Limb (tissue), 2 donors: ENCODE measurements at regions not wholly inside any gene's neighbourhood (a gene's known extent, or its start where the extent isn't known, plus 50 kb on each side); places are given as distances from the start of the nearest gene placed in this dataset.
"Not testable (repeated sequence)": the region's sequence is repeated elsewhere in the genome, so short reads cannot be mapped to it uniquely, and the experiment has no call there.

ENCODE experiments used
- DNase-seq, 2 donors: peaks; one replicate each; pipeline ENCODE4 v3.0.0-alpha.2; 2016; ENCODE audit errors: extremely low spot score in 2 of 2

DNA sequence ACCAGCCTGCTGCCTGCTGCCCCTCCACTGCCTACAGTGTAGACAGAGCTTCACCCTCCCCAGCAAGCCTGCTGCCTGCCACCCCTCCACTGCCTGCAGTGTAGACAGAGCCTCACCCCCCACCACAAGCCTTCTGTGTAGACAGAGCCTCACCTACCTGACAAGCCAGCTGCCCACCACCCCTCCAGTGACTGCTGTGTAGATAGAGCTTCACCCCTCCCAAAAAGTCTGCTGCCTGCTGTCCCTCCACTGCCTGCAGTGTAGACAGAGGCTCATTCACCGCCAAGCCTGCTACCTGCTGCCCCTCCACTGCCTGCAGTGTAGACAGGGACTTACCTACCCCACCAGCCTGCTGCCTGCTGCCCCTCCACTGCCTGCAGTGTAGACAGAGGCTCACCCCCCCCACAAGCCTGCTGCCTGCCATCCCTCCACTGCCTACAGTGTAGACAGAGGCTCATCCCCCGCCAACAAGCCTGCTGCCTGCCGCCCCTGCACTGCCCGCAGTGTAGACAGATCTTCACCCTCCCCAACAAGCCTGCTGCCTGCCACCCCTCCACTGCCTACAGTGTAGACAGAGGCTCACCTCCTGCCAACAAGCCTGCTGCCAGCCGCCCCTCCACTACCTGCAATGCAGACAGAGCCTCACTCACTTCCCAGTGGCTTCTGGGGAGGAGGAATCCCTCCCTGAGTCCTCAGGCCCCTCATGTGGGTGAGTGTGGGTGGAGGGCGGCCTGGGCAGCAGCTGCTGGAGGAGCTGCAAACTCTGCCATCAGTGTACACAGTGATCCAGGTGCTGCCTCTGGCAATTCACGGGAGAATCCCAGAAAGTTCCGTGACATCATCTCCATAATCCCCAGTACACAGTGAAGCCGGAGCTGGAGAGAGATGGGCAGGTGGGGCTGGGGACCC lies 140.9 kb downstream of the DLL1 start:
- peak in 1 of 2 donors; percentile 27 for DNase-seq

DNA sequence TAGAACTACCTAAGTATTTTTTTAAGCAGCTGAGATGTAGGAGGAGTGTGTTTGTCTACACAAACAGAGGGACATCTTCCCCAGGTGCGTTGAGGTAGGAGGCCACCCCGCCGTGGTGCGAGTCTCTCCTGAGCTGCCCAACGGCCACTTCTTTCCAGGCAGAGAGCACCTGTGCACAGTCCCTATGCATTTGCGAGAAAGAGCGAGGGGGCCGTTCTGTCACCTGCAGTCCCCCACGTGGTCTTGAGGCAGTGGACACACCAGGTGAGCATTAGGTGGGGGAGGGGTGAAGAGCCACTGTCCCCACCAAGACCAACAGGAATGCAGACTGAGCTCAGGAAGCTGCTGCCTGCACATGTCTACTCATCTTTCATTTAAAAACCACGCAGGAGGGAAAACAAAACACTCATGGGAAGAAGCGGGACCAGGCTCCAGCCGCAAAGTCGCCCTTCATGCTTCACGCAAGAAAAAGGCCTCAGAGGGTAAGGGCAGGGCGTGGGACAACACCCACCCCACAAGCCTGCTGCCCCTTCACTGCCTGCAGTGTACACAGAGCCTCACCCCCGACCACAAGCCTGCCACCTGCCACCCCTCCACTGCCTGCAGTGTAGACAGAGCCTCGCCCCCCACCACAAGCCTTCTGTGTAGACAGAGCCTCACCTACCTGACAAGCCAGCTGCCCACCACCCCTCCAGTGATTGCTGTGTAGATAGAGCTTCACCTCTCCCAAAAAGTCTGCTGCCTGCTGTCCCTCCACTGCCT lies 142.0 kb downstream of the DLL1 start:
- no peak for DNase-seq

DNA sequence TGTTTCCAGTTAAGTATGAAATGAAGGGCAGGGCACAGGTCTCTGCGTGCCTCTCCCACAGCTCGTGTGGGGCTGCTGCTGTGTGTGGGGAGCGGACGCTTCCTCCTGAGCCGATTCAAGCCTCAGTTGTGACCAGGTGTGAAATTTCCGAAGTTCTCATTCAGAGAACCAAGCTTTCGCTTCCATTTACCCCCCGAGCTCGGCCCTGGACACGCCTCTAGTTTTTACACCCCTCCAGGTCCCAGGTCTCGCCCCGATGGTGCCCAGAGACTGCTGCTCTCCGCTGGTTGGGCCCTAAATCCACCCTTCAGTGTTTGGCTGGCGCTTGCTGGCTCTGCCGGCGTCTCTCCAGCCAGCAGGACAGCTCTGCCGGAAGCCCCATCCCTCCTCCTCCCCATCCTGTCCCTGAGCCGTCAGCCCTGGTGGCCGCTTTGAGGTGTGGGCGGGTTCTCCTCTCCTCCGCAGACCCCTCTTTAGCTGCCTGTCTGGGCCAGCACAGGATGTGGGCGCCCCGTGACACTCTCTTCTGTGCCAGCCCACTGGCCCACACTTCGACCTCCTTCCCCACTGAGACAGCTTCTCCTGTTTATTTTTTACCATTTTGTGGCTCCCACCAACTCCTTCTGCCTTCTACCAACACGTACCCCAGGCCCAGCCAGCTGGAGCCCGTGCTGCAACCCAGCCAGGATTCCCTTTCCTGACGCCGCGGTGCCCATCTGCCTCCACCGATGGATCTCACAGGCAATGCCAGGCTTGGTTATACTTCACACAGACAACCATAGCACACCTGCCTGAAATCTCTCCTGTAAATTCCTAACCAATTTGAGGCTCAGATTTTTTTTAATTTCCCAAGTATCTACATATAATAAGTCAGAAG lies 142.8 kb downstream of the DLL1 start:
- DNase-seq = peak in 1 of 2 donors; percentile 38

DNA sequence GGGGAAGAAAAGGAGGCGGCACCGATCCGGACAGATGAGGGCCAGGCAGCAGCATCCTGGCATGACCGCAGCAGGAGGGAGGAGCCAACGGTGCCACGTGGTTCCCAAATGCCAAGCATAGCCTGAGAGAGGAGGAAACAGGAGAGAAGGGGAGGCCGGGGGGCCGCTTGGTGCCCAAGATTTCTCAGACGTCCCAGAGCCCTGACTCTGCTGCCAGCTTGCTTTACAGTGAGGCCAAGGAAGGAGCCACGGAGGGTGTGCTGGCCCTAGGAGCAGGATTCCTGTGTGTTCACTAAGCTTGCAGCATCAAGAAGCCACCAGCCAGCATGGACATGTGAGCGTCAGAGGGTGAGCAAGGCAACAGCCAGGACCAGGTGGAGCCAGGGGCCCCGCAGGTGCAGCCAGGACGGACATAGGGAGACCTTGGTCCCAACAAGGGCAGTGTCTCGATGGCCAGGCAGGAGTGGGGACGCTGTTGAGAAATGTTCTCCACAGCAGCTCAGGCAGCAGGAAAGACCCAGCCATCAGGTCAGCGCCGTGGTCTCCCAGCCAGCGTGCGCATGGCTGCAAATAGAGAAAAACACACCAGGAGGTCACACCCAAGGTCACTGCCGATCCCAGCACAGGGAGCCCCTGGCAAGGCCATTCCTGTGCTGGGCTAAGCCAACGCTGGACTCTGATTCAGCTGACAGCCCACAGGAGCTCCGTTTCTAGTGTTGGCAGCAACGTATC lies 143.7 kb downstream of the DLL1 start:
- DNase-seq = peak in 1 of 2 donors; percentile 30

DNA sequence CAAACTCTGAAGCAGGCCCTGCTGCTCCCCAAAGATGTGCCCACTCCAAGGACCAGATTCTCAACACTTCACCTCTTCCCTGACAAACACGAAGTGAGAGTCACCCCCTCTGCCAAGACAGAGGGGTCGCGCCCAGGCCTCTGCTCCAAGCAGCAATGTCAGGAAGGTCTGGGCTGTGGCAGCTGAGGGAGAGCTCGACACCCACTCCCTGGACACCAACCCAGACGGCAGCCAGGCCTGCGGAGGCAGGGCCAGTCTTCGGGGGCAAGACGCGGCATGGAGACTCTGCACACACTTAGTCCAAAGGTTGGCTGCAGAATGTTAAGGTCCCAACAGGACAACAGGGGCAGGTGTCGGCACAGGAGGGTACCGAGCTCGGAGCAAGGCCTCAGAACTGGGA lies 144.2 kb downstream of the DLL1 start:
- no peak for DNase-seq

DNA sequence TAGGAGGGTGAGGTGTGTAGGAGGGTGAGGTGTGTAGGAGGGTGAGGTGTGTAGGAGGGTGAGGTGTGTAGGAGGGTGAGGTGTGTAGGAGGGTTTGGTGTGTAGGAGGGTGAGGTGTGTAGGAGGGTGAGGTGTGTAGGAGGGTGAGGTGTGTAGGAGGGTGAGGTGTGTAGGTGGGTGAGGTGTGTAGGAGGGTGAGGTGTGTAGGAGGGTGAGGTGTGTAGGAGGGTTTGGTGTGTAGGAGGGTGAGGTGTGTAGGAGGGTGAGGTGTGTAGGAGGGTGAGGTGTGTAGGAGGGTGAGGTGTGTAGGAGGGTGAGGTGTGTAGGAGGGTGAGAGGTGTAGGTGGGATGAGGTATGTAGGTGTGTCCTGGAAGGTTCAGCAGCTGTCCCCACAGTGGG lies 144.7 kb downstream of the DLL1 start:
- peak in 1 of 2 donors; percentile 0 for DNase-seq

DNA sequence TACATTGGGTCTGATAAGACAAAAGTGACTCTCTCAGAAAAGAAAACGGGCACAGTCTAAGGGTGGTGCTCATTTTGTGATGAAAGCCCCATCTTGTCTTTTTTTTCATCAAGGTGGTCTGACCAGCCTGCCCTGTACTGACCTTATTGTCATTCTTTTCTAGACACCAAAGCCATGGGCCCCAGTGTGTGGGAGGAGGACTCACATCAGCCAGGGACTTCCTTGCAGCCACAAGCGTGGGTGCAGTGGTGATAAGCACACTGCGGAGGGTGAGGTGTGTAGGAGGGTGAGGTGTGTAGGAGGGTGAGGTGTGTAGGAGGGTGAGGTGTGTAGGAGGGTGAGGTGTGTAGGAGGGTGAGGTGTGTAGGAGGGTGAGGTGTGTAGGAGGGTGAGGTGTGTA lies 145.2 kb downstream of the DLL1 start:
- not testable (repeated sequence) for DNase-seq

DNA sequence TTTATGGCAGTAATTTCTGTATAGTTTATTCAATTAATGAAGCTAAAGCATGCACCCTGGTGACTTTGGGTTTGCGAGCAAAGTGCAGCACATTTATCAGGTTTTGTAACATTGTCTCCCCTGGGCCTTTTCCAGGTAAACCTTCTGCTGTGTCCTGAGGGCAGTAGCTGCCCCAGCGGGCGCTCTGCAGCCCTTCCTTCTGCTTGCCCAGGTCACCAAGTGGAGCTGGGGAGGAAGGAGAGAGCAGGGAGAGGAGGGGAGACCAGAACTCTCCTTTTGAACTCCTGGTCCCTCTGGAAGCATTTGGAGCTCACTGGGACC lies 145.6 kb downstream of the DLL1 start:
- DNase-seq = no peak

DNA sequence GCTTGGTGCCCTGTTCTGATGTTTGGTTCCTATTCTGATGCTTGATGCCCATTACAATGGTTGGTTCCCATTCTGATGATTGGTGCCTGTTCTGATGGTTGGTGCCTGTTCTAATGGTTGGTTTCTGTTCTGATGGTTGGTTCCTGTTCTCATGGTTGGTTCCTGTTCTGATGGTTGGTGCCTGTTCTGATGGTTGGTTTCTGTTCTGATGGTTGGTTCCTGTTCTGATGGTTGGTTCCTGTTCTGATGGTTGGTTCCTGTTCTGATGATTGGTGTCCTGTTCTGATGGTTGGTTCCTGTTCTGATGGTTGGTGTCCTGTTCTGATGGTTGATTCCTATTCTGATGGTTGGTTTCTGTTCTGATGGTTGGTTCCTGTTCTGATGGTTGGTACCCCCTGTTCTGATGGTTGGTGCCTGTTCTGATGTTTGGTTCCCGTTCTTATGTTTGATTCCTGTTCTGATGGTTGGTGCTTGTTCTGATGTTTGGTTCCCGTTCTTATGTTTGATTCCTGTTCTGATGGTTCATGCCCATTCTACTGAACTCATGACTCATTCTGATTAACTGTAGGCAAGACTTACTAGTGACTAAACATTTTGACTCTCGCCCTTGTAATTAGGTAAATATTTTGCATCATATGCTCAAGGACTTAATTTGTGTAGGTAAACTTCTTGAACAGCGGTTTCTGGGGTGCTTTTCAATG lies 146.2 kb downstream of the DLL1 start:
- peak in 1 of 2 donors; percentile 3 for DNase-seq

DNA sequence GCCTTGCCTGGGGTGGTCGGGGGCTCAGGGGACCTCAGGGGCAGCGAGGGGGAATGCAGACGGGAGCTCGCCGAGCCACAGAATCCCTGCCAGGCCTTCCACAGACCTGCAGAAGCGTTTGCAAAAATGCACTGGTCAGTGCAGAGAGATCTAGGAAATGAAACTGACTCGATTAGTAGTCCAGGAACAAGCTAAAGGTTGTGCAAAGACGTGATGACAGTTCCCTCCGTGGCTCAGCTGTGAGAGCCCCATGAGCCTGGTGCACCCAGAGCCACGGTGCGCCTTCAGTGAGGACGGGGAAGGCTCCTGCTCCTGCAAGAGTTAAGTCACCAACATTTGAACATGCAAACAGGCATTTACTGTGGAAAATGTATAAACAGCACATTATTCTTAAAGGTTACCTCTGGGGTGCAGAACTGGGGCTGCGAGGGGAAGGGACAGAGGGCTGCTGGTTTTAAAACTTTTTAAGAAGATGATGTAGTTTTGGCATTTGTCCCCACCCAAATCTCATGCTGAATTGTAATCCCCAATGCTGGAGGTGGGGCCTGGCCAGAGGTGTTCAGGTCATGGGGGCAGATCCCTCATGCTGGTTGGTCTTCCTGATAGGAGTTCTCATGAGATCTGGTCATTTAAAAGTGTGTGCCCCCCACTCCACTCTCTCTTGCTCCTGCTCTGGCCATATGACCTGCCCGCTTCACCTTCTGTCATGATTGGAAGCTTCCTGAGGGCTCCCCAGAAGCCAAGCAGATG lies 147.3 kb downstream of the DLL1 start:
- DNase-seq = peak in 1 of 2 donors; percentile 14

DNA sequence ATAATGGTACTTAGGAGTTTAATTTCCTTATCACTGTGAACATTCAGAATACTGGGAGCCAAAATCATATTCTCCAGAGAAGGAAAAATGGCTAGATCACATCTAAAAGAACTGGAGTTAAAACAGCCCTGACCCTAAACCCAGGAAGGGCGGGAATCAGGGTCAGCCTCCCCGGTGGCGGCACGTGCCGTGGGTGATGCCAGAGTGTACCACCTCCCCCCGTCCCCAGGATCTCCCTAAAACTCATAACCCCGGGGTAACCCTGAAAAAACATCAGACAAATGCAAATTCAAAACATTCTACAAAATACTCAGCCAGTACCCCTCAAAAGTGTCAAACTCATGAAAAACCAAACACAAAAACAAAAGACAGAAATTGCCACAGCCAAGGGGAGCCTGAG lies 148.3 kb downstream of the DLL1 start:
- DNase-seq = peak in 1 of 2 donors; percentile 1

DNA sequence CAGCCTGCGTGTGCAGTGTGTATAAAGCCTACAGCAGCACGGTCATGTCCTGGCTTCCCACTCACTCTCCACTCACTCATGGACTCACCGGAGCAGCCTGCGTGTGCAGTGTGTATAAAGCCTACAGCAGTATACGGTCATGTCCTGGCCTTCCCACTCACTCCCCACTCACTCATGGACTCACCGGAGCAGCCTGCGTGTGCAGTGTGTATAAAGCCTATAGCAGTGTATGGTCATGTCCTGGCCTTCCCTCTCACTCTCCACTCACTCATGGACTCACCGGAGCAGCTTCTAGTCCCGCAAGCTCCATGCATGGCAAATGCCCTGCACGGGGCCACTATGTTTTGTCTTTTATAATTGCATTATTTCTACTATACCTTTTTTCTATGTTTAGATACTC lies 149.8 kb downstream of the DLL1 start:
- peak in 1 of 2 donors; percentile 5 for DNase-seq

DNA sequence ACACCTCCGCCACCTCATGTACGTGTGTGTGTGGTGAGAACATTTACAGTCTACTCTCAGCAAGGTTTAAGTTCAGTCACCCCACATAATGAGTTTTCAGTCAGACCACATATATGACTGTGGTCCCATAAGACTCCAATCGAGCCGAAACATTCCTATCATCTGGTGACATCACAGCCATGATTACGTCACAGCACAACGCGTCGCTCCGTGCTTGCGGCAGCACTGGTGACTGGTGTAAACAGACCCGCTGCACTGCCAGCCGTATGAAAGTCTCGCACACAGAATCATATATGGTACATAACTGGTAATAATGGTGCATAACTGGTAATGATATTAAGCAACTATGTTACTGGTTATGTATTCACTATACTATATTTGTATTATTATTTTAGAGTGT lies 150.7 kb downstream of the DLL1 start:
- DNase-seq = peak in 1 of 2 donors; percentile 1

DNA sequence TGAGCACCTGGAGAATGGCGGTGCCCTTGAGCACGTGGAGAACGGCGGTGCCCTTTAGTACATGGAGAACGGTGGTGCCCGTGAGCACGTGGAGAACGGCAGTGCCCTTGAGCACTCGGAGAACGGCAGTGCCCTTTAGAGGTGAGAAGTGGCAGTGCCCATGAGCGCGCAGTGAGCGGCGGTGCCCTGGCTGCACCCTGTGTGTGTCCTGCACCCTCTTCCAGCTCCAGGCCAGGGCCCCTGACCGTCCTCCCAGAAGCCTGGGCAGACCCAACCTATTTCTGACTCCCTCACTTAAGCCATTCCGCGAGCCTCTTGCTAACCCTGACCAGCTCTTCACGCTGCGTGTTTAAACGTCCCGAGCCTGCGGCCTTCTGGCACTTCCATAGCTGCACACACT lies 151.3 kb downstream of the DLL1 start:
- DNase-seq = peak in 1 of 2 donors; percentile 16

DNA sequence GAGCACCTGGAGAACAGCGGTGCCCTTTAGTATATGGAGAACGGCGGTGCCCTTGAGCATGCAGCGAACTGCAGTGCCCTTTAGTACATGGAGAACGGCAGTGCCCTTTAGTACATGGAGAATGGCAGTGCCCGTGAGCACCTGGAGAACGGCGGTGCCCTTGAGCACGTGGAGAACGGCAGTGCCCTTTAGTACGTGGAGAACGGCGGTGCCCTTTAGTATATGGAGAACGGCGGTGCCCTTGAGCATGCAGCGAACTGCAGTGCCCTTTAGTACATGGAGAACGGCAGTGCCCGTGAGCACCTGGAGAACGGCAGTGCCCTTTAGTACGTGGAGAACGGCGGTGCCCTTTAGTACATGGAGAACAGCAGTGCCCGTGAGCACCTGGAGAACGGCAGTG lies 151.8 kb downstream of the DLL1 start:
- DNase-seq = peak in 1 of 2 donors; percentile 2

DNA sequence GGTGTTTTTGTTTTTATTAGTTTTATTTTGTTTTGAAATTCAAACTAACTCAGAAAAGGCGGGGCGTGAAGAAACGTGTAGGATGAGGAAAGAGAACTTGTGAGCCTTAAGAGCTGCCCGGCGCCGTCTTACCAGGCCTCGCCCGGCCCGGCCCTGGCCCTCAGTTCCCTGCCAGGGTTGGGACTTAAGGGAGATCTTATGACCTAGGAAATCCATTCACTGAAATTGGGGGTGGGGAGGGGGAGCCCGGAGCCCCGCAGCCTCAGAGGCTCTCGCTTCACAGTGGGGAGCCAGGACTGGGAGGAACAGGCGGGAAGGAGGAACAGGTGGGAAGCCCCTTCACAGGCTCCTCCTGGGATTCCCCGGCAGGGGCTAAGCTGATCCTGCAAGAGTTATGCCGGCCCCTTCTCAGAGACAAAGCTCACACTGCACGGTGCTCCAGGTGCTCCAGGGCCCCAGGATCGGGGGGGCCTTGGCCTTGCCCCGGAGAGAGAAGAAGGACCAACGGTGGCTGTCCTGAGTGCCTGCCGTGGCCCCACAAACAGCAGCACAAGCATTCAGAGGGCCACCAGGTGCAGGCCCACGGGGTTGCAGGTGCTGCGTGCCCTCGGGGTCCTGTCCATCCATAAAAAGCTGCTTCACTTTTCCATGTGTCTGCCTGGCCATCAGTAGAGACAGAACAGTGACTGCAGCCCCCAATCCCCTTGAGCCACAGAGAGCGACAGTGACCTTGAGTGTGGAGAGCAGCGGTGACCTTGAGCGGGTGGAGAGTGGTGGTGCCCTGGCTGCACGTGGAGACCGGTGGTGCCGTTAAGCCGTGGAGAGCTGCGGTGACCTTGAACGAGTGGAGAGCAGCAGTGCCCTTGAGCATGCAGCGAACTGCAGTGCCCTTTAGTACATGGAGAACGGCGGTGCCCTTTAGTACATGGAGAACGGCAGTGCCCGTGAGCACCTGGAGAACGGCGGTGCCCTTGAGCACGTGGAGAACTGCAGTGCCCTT lies 152.7 kb downstream of the DLL1 start:
- peak in 1 of 2 donors; percentile 30 for DNase-seq

DNA sequence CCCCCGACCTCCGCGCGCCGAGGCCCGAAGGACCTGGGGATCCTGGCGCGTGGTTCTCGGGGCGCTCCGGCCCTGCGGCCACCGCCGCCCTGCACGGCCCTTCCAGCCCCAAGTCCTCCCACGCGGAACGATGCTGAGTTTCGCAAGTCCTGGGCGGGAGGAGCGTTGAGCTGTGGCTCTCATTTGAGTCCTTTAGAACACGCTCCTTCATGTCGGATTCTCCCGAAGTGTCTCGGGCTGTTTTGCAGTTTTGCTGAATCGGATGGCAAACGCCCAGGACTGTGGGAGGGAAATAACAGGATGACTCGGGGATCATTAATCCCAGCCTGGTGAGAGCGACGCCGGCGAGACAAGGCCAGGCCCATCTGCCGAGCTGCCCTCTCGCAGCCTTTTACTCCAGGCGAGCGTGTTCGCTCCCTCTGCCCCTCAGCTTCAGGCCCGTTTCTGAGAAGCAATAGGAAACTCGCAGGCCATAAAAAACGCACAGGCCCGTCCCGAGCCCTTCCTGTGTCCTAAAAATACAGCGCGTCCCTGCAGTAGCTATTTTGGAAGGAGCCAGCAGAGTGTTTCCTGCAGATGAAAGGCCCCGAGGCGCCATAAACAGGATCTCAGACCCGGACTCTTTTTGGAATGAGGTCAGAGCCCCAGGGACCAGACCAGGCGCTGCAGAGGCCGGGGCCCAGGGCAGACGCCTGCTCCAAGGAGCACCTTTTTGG lies 153.5 kb downstream of the DLL1 start:
- DNase-seq = peak in 1 of 2 donors; percentile 32
